BLaER1 (cell line): ENCODE measurements at regions not wholly inside any gene's neighbourhood (a gene's known extent, or its start where the extent isn't known, plus 50 kb on each side); places are given as distances from the start of the nearest gene placed in this dataset.

Experiments used
- H3K27ac ChIP-seq: shearing (Covaris generic); formaldehyde crosslinking; 2 replicates; pipeline ENCODE4 v1.8.1; 2022
- H3K27me3 ChIP-seq: shearing (Covaris generic); formaldehyde crosslinking; 2 replicates; pipeline ENCODE4 v1.8.1; 2022
- H3K36me3 ChIP-seq: shearing (Covaris generic); formaldehyde crosslinking; 2 replicates; pipeline ENCODE4 v1.8.1; 2022
- H3K4me1 ChIP-seq: shearing (Covaris generic); formaldehyde crosslinking; 2 replicates; pipeline ENCODE4 v1.8.1; 2022
- H3K4me2 ChIP-seq: shearing (Covaris generic); formaldehyde crosslinking; 2 replicates; pipeline ENCODE4 v1.8.1; 2022
- H3K4me3 ChIP-seq: shearing (Covaris generic); formaldehyde crosslinking; 2 replicates; pipeline ENCODE4 v1.8.1; 2022
- H3K9ac ChIP-seq: shearing (Covaris generic); formaldehyde crosslinking; 2 replicates; pipeline ENCODE4 v1.8.1; 2022
- H3K9me3 ChIP-seq: shearing (Covaris generic); formaldehyde crosslinking; 2 replicates; pipeline ENCODE4 v1.8.1; 2022
- H4K20me1 ChIP-seq: shearing (Covaris generic); formaldehyde crosslinking; 2 replicates; pipeline ENCODE4 v1.8.1; 2022
- Cebpa-rat ChIP-seq: shearing (Covaris generic); IDR thresholded peaks from 2 replicates; pipeline ENCODE4 v1.8.1; 2022

DNA sequence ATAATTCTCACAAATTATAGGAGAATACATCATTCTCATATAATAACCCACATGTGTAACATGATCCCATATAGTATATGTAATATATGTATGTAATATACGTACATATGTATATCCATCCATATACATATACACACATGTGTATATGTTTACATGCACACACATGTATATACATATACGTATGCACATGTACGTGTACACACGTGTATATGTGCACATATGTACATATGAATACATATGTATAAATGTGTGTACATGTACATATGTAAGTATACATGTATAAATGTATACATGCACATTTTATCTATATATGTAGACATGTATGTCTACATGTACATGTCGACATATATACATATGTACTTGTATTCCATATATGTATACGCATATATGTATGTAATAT, 288.8 kb downstream of the NPIPA8 start:
- no peaks in the 10 kb centered on the region for H3K9me3 ChIP-seq
- no peak overlapping the region for H3K4me3 ChIP-seq
- no peak for TF ChIP-seq Cebpa-rat

DNA sequence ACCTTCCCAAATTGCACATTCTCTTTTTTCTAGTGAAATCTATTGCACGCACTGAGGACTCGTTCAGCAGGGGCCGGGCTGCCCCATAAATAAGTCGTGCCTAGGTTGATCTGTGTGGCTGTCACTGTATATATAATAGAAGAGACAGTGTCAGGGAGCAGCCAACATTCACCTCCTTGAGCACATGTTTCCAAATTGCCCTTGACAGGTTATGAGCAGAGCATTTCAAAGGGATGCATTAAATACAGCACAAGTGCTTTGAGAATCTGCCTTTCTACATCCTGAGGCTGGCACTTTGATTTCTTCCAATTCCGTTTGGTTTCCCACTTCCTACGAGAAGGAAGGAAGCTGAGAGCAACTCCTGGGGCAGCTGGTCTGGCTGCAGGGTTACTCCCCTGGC, 291.2 kb downstream of the NPIPA8 start:
- Histone ChIP-seq H3K4me3 (no peak overlapping the region), H3K9me3 (no peaks in the 10 kb centered on the region), H4K20me1 (no peaks in the 10 kb centered on the region), H3K27ac (no peak overlapping the region), H3K27me3 (no peaks in the 10 kb centered on the region), H3K36me3 (no peaks in the 10 kb centered on the region), H3K9ac (no peak overlapping the region), H3K4me2 (no peak overlapping the region), H3K4me1 (no peaks in the 10 kb centered on the region)
- no peak for TF ChIP-seq Cebpa-rat

More for the DNA sequence above, 288.8 kb downstream of the NPIPA8 start:
- no peak overlapping the region for H3K27ac ChIP-seq
- H3K4me1 ChIP-seq: no peaks in the 10 kb centered on the region
- H3K36me3 ChIP-seq: no peaks in the 10 kb centered on the region
- no peak overlapping the region for H3K4me2 ChIP-seq
- H3K27me3 ChIP-seq: no peaks in the 10 kb centered on the region
- no peaks in the 10 kb centered on the region for H4K20me1 ChIP-seq
- no peak overlapping the region for H3K9ac ChIP-seq

DNA sequence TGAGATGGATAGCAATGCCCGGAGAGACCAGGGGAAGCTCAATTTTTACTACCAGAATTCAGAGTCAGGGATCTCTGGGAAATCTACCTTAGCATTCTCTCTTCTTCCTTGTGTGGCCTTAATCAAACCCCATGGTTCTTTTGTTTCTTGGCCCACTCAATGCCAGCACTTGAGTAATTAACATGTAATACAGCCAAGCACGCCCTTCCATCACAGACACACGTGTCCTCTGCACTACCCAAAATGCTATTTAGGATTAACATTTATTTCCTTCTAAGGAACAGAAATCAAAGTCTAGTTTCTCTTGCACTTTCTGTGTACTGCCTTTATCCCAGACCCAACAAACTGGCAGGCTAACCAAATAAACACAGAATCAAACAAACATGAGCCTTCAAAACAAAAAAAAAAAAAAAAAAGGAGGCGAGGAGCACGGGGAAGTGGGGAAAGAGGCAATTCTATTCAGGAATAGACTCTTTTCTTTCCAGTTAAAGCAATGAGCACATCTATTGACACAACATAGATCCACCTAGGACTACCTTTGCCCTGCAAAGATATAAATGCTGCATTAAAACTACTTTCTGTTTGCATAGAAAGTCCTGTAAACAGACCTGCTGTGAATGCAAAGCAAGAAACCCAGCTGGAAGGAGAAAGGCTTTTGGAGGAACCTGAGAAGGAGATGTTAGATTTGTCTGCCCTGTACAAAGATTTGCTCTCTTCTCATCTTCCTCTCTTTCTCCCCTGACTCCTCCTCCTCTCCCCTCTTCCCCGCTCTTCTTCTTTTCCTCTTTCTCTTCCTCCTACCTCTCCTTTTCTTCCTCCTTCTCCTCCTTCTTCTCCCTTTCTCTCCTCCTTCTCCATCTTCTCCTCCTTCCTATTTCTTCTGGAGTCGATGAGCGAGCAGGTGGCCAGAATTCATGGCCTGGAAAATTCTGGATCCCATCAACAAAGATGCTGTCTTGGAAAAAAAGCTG, 294.4 kb downstream of the NPIPA8 start:
- Histone ChIP-seq H3K27me3 (no peaks in the 10 kb centered on the region), H3K4me1 (no peaks in the 10 kb centered on the region), H3K27ac (no peak overlapping the region), H3K9me3 (no peaks in the 10 kb centered on the region), H3K36me3 (no peaks in the 10 kb centered on the region), H4K20me1 (no peaks in the 10 kb centered on the region), H3K4me2 (no peak overlapping the region), H3K9ac (no peak overlapping the region), H3K4me3 (no peak overlapping the region)
- TF ChIP-seq Cebpa-rat: no peak

DNA sequence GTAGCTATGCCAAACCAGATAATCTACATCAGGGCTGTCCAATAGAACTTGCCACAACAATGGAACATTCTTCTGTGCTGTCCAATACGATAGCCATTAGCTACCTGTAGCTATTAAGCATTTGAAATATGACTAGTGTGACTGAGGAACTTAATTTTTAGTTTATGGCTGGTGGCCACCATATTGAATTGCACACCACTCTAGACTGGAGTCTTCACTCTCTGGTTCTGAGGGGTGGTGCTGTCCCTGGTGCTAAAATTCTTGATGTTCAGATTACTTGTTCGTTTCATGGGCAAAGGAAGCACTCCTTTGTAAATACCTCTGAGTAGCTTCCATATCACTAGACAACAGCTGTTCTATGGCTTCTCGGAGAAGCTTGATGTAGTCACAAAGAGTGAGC, 296.6 kb downstream of the NPIPA8 start:
- no peaks in the 10 kb centered on the region for H3K36me3 ChIP-seq
- H3K9me3 ChIP-seq: no peaks in the 10 kb centered on the region
- no peaks in the 10 kb centered on the region for H3K27me3 ChIP-seq
- no peak overlapping the region for H3K27ac ChIP-seq
- no peaks in the 10 kb centered on the region for H4K20me1 ChIP-seq
- H3K4me1 ChIP-seq: no peaks in the 10 kb centered on the region
- no peak overlapping the region for H3K9ac ChIP-seq
- no peak overlapping the region for H3K4me3 ChIP-seq
- H3K4me2 ChIP-seq: no peak overlapping the region
- no peak for TF ChIP-seq Cebpa-rat

DNA sequence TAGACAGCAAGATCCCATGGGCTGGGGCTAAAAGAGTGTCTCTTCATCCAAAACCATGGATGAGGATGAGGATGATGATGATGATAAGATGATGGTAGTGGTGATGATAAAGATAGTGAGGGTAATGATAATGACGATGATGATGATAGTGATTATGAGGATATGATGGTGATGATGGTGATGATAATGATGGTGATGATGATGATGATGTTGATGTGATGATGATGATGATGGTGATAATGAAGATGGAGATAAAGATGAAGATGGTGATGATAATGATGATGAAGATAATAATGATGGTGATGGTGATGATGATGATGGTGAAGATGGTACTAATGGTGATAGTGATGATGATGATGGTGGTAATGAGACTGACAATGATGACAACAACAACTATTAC, 299.5 kb downstream of the NPIPA8 start:
- H3K36me3 ChIP-seq: no peaks in the 10 kb centered on the region
- no peak overlapping the region for H3K9ac ChIP-seq
- no peak overlapping the region for H3K4me2 ChIP-seq
- H4K20me1 ChIP-seq: no peaks in the 10 kb centered on the region
- no peaks in the 10 kb centered on the region for H3K4me1 ChIP-seq
- peaks cover 6% of the 10 kb centered on the region for H3K9me3 ChIP-seq
- H3K27me3 ChIP-seq: no peaks in the 10 kb centered on the region
- no peak overlapping the region for H3K27ac ChIP-seq
- H3K4me3 ChIP-seq: no peak overlapping the region
- TF ChIP-seq Cebpa-rat: no peak

DNA sequence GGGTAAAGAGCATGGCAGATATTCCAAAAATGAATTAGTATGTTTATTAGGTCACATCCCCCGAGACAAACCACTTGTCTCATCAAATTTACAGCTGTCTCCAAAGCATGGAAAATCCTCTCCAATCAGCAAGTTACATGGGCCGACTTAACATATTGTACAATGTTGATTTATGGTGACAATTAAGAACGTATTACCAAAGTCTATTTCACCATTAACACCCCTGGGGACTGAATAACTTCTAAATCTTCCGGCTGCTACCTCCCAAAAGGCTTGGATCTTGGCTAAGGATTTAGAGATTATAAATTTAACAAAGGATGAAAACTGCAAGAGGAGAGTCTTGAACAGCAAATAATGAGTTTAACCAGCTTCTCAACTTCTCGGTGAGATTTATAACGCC, 311.9 kb downstream of the NPIPA8 start:
- H3K4me1 ChIP-seq: no peaks in the 10 kb centered on the region
- H3K36me3 ChIP-seq: no peaks in the 10 kb centered on the region
- H3K9me3 ChIP-seq: no peaks in the 10 kb centered on the region
- H3K27me3 ChIP-seq: no peaks in the 10 kb centered on the region
- no peak overlapping the region for H3K27ac ChIP-seq
- no peak overlapping the region for H3K9ac ChIP-seq
- no peak for TF ChIP-seq Cebpa-rat
- H3K4me3 ChIP-seq: no peak overlapping the region
- H4K20me1 ChIP-seq: no peaks in the 10 kb centered on the region
- no peak overlapping the region for H3K4me2 ChIP-seq

DNA sequence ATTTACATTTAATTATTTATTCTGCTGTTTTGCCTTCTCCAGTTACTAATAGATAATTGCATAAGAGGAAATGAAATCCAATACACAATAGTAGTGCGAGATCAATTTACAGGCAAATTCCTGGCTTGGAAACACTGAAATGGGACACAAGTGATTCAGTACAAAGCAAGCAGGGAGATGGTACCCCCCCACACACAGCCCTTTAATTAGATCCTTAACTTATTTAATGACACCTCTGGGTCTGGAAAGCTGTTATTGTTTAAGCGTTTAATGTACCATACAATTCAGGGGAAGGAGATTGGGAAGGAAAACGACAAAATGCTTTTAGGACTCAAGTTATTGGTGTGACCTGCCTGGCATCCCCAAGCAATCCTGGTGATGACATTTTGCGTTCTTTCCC, 318.2 kb downstream of the NPIPA8 start:
- Histone ChIP-seq H3K9me3 (no peaks in the 10 kb centered on the region; the same call in 1 of the 2 replicates), H3K27me3 (no peaks in the 10 kb centered on the region), H3K4me2 (no peak overlapping the region), H3K4me1 (peaks cover 6% of the 10 kb centered on the region; the same call in 1 of the 2 replicates), H4K20me1 (no peaks in the 10 kb centered on the region), H3K9ac (no peak overlapping the region), H3K4me3 (no peak overlapping the region), H3K36me3 (no peaks in the 10 kb centered on the region), H3K27ac (no peak overlapping the region)
- TF ChIP-seq Cebpa-rat: no peak

DNA sequence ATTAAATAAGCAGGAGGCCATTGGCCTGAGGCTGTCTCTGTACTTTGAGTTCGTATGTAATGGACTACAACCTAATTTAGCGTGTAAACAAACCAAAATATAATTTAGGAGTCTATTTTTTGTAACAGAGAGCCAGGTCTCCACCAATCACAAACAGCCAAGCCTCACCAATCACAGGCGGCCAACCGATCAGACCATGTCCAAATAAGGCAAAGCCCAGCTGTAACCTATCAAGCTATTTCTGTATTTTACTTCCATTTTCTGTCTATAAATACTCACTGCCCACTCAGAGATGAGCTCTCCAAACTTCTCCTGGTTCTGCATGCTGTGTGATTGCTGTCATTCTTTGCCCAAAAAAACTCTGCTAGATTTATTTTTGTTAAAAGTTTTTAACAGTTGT, 322.7 kb downstream of the NPIPA8 start:
- no peak for TF ChIP-seq Cebpa-rat
- Histone ChIP-seq H3K4me2 (no peak overlapping the region), H3K4me3 (no peak overlapping the region), H3K4me1 (peaks cover 6% of the 10 kb centered on the region; the same call in 1 of the 2 replicates), H3K27ac (no peak overlapping the region), H3K9ac (no peak overlapping the region), H3K36me3 (no peaks in the 10 kb centered on the region), H3K27me3 (no peaks in the 10 kb centered on the region), H3K9me3 (no peaks in the 10 kb centered on the region; the same call in 1 of the 2 replicates), H4K20me1 (no peaks in the 10 kb centered on the region)

DNA sequence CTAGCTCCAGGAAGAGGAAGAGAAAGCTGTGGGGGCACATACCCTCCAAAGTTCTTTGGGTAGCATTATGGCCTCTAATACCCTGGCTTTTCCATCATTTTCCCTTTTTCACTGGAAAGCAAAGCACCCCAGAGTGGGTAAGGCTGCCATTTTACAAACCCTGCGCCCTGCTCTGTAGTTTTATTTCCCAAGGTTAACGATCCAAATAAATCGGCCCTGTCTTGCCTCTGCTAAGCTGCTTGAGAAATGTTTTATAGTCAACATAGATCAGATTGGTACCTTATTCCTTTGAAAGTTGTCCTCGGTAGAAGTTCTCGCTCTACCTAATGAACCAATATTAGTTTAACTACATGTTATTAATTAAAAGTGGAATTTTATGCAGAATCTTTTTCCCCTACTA, 328.2 kb downstream of the NPIPA8 start:
- Histone ChIP-seq H3K4me3 (no peak overlapping the region), H3K9me3 (no peaks in the 10 kb centered on the region; the same call in 1 of the 2 replicates), H3K27ac (no peak overlapping the region), H3K4me1 (no peaks in the 10 kb centered on the region), H3K9ac (no peak overlapping the region), H3K36me3 (no peaks in the 10 kb centered on the region), H4K20me1 (no peaks in the 10 kb centered on the region), H3K27me3 (no peaks in the 10 kb centered on the region), H3K4me2 (no peak overlapping the region)
- no peak for TF ChIP-seq Cebpa-rat

DNA sequence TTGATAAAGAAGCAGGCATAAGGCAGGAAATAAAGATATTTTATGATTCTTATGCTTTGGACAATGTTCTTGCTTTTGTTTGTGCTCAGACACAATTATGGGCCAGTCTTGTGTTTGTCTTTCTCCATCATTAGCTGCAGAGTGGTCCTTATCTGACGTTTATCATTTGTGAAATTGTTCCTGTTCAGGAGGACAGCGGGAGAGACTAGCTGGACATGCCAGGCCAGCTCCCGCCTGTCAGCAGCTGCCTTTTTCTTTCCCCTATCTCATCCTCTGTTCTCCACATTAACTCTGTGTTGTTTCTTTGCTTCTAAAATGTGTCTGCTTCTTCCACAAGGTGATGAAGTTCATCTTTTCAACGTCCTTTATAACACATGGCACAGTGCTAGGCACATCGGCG, 333.5 kb downstream of the NPIPA8 start:
- Histone ChIP-seq H3K4me1 (no peaks in the 10 kb centered on the region), H3K4me3 (no peak overlapping the region), H3K9me3 (no peaks in the 10 kb centered on the region), H3K36me3 (no peaks in the 10 kb centered on the region), H3K9ac (no peak overlapping the region), H4K20me1 (no peaks in the 10 kb centered on the region), H3K27ac (no peak overlapping the region), H3K4me2 (no peak overlapping the region), H3K27me3 (no peaks in the 10 kb centered on the region)
- no peak for TF ChIP-seq Cebpa-rat
